Activated CD4-positive, CD25-positive, alpha-beta regulatory T cell (primary cell): ENCODE measurements at regions not wholly inside any gene's neighbourhood (a gene's known extent, or its start where the extent isn't known, plus 50 kb on each side); places are given as distances from the start of the nearest gene placed in this dataset.

Experiments
- DNase-seq, 4 experiments: peaks; one replicate each; lab custom pipeline; 2025; lab: John Stamatoyannopoulos, UW

DNA sequence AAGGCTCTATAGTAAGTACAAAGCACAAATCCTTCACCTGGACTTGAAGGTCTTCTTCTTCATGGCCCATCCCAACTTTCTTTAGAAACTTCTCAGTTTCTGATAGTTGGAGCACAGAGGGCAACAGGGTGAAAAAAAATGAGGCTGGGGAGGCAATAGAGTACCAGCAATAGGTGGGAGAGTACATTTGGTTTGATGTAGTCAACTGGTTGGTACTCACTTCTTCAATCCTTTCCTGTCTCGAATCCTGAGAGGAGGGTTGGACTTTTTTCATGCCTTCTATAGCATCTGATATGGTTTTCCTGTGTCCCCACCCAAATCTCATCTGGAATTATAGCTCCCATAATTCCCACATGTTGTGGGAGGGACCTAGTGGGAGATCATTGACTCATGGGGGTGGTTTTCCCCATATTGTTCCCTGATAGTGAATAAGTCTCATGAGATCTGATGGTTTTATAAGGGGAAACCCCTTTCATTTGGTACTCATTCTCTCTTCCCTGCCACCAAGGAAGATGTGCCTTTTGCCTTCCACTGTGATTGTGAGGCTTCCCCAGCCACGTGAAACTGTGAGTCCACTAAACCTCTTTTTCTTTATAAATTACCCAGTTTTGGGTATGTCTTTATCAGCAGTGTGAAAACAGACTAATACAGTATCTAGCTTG, 75.9 kb upstream of the LCLAT1 start:
- no peak for DNase-seq

GRCh38 chr2:30371772-30372373, 75.2 kb upstream of the LCLAT1 start:
- no peak for DNase-seq

DNA sequence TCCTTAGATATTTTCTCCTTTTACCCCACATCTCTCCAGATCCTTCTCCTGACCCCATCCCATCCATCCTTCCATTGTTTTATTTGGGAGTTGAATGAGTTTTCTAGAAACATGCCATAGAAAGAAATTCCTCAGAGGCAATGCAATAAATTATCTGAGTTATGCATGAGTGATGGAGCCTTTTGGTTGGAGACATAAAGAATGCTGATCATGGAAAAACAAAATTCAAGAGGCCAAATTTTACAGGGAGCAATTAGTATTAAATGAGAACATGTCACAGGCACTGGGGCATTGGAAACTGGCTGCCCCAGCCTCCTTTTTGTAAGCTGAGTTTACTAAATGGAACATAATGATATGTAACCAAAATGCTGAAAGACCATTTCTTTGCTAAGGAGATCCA, 74.2 kb upstream of the LCLAT1 start:
- DNase-seq, result no peak

DNA sequence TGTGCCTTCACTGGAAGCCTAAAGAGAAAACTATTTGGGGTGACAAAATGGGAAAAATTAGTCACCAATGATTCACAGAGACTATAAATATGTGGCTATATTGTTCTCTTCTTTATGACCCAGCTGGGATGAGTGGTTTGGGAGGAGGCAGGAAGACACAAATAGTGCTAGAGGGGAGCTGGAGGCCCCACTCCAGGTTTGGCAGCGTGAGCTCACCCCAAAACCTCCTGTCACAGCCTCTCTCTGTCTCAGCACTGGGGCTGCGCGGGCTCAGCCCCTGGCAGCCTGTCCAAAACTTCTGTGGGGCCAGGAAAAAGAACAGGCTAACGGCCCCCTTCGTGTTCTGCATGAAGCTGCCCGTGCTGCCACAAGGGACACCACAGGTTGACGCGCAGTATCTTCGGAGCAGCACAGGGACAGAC, 73.2 kb upstream of the LCLAT1 start:
- no peak for DNase-seq

GRCh38 chr2:30374380-30374779, 72.7 kb upstream of the LCLAT1 start:
- DNase-seq, result no peak

DNA sequence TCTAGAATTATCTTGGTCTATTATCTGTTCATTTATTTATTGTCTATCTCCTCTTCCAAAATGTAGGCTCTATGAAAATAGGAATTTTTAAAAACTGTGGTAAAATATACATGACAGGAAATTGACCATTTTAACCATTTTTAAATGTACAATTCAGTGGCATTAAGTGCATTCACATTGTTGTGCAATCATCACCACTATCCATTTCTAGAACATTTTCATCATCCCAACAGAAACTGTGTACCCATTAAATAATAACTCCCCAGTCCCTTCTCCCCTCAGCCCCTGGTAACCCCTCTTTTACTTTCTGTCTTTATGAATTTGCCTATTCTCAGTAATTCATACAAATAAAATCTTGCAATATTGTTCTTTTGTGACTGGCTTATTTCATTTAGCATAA, 71.1 kb upstream of the LCLAT1 start:
- DNase-seq, result no peak

DNA sequence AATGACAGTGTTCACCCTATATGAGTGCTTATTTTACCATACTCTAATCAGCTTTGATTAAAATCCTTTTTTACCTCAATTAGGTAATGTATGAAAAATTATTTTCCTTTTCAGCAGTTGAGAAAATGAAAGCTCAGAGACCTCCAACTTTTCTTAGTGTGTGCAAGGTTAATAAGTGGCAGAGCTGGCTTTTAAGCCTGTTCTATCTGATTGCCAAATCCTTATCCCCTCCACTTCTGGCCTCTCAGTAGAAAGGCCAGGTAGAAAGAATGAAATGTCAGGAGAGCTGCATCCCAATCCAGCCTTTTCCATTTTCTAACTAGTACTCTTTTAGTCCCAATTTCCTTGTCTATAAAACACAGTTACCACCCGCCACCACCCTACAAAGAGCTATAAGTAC, 67.6 kb upstream of the LCLAT1 start:
- DNase-seq, result no peak

- no peak for DNase-seq
Observed at GRCh38 chr2:30380824-30381223, 66.2 kb upstream of the LCLAT1 start.

DNA sequence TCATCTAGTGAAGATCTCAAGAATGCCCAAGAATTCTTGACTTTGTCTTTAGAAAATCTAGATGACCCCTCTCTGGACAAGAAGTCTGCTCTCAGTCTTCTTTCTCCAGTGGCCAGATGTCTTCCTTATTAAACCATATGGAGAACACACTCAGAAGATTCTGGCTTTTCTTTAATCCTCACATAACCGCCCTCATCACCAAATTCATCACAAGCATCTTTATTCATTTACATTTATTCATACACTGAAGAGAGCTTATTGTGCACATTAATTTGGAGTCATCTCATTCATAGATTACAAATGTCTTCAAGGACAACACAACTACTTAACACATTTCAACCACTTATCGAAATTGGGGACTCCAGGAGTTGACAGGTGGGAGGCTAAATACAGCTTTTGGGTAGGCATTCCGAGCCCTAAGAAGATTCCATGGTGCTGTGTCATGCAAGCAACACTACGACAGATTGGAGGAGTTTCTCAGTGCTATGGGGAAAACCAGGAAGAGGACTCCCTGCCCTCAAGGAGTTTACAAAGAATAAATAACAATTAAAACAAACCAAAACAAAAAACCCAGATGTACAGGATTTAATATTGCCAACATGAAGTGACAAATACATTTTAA, 64.8 kb upstream of the LCLAT1 start:
- DNase-seq, result no peak

DNA sequence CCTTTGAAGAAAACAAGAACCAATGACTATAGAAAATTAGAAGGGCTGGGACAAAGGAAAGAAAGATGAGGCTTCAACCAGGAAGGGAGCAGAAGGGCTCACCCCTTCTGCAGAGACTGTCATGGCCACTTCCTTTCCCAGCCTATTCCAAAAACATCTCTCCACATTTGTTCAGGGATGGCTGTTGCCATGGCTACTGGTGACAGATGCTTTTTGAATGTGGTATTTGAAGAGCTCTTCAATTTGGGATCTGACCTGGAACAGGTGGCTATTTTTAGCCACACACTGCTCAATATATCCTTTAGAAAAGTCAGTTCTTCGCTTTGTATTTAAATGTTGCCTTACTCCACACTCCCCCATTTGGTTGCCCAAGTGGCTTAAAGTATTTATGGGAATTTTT, 64.1 kb upstream of the LCLAT1 start:
- DNase-seq, result no peak

GRCh38 chr2:30385327-30385726, 61.7 kb upstream of the LCLAT1 start:
- DNase-seq, result no peak

- no peak for DNase-seq
Observed at GRCh38 chr2:30392097-30392496, 54.9 kb upstream of the LCLAT1 start.

GRCh38 chr2:30393510-30393909, 53.5 kb upstream of the LCLAT1 start:
- DNase-seq, result no peak

- DNase-seq, result no peak
Observed at GRCh38 chr2:30394096-30394495, 53.0 kb upstream of the LCLAT1 start.

DNA sequence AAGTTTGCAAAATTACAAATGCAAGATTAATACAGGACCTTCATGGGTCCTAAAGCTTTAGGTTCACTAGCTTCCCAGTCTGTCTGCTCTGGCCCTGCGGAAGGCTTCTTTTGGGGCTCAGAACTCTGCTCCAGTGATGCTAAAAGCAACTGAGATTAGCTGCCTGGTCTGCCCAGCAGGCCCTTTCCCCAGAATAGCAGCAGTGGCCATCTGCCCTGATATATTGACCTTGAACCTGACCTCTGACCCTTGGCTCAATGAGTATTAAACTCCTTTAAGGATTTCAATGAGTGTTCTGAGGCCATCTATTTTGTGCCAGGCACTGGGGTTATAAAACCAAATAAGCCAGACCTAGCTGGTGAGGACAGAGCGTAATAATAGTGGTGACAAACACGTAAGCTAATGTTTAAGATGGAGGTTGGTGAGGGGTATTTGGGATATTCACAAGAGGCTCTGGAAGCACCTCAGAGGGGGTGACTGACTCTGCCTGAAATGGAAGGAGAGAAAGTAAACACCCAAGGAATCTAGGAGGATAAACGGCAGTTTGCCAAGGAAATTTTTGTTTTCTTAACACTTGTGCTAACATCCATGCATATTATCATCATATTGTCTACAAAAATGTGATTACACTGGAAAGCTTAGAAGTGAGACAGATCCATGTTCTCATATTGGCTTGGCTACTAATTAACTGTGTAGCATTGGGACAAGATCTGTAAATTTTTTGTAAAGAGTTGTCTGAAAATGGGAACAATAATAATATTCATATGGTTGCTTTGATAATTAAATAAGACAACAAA, 50.4 kb upstream of the LCLAT1 start:
- no peak for DNase-seq
